Stimulated activated CD8-positive, alpha-beta memory T cell treated with anti-CD3 and anti-CD28 coated beads, Interleukin-7, amount 100 ng/mL, for 1 hour (primary cell): ENCODE measurements at regions not wholly inside any gene's neighbourhood (a gene's known extent, or its start where the extent isn't known, plus 50 kb on each side); places are given as distances from the start of the nearest gene placed in this dataset.
"Not testable (repeated sequence)": the region's sequence is repeated elsewhere in the genome, so short reads cannot be mapped to it uniquely, and the experiment has no call there.

Experiments
- DNase-seq, 2 donors: peaks; one replicate each; pipeline ENCODE4 v3.0.0-alpha.2; 2020; ENCODE audit warnings: low read depth in 2 of 2

DNA sequence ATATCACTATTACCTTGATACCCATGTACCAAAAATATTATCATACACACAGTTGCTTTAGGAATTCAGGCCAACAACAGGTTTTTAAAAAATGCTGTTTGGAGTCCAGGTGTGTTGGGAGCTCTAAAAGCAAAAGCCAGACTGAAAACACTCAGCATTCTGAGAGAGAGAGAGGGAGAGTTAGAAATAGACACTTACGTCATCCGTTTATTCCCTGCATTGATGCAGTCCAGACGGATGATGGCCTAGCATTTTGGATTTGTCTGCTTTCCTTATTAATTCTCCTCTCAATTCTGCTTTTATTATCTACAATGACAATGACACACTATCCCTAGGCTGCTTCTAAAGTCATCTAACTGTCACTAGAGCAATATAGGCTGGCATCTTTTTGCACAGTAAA, 358.3 kb upstream of the BOD1L1 start:
- no peak for DNase-seq

DNA sequence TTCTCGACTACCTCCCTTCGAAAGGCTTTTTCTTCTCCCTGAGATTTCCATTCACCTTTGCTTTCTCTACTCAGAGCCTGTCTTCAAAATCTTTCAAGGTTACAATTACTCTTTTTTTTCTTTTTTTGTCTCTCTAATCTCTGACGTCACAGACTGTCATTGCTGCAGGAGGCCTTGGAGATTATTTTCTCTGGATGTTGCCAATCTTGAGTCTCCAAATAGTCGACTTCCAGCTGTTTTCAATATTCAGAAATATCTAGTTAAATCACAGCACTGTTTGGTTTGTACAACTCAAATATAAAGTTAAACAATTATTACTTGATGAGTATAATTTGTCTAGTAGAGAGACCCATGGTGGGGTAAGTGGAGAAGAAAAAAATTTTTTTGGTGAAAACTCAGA, 359.0 kb upstream of the BOD1L1 start:
- no peak for DNase-seq

- no peak for DNase-seq
These were observed 361.1 kb upstream of the BOD1L1 start for GRCh38 chr4:13988353-13989305.

- no peak for DNase-seq
These were observed 362.0 kb upstream of the BOD1L1 start for GRCh38 chr4:13989501-13989900.

GRCh38 chr4:13990596-13991589, 363.4 kb upstream of the BOD1L1 start:
- DNase-seq = no peak

GRCh38 chr4:13992041-13992440, 364.5 kb upstream of the BOD1L1 start:
- DNase-seq = no peak

- no peak for DNase-seq
These were observed 365.5 kb upstream of the BOD1L1 start for GRCh38 chr4:13992975-13993520.

DNA sequence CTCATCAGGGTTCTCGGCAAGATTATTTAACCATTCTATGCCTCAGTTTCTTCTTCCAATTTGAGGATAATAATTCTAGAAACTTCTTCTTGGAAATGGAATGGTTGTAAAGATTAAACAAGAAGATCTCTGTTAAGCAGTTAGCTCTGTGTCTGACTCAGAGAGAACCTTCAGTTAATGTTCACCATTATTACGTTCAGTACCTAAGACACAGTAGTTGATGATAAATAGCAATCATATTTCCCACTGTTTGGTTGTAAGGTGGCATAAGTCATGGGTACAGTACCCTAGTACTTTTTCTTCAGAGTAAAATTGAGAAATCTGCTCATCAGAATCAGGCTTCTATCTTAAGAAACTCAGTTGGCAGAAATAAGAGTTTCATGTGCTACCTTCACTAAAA, 366.5 kb upstream of the BOD1L1 start:
- DNase-seq = no peak

GRCh38 chr4:13998850-13999445, 371.4 kb upstream of the BOD1L1 start:
- DNase-seq = no peak

DNA sequence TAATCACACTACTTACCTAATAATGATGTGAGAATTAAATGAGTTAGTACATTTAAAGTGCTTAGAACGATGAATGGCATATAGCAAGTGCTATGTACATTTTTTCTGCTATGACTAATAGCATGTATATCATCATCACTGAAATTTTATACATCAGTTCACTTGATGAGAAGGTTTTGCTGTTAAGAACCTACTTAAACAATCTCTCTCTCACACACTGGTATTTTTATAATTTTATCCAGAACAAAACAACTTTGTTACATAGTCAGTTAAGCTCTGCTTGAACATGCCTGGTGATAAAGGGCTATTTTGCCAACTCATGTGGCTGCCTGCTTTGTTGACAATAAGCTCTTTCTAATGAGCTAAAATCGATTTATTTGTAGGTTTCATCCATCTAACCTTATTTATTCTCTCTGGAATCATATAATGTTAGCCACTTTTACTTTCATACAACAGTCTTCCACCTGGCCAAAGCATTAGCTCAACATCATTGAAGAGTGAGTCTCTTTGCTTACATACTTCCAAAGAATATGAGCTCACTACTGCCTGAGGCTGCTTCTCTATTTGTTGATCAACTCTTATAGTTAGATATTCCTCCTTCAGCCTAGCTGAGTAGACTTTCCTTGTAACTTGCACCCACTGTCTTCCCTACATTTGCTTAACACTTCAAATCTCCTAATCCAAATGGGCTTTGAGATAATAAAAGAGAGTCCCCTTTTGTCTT, 372.7 kb upstream of the BOD1L1 start:
- DNase-seq = no peak

- not testable (repeated sequence) for DNase-seq
These were observed 374.8 kb upstream of the BOD1L1 start for GRCh38 chr4:14002331-14002730.

DNA sequence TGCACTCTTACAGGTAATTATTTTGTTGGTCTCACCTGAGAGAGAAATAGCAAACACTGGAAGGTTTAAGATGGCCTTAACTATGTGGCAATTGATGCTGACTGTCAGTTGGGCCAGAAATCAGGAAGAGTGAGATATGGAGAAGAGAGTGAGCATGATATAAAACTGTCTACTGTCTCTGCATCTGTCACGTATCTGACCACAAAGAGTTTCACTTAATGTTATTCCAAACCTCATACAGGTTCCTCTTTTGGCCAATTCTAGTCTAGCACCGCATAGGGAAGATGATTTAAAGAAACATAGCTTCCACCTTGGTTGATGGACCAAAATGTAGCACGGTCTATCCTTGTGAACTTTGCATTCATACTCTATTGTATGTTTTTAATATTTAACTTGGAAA, 381.0 kb upstream of the BOD1L1 start:
- no peak for DNase-seq

DNA sequence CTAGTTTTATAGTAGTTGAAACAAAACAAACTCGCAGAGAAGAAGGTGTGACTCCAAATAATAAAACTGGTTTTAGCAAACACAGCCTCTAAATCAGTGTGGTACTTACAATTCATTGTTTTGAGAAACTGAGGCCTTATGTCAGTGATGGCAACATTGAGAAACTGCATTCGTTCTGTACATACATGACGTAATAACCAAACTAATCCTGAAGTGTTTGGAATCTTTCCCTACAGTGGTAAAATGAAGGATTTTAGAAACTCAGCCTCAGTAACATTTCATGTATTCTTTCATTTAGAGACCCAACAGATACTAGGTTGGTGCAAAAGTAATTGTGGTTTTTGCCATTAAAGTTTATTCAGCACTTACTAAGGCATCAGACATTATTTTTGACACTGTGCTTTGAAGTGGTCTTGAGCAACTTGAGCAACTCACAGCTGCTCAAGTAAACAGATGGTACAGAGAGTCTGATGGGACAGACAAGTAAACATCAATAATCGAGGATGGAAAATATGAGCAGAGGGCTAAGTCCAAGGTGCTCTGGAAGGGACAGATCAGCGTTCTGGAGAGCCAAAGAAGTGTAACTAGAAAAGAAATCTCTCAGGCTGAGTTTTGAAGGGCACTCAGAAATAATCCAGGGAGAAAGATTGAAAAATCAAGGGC, 390.8 kb upstream of the BOD1L1 start:
- no peak for DNase-seq

DNA sequence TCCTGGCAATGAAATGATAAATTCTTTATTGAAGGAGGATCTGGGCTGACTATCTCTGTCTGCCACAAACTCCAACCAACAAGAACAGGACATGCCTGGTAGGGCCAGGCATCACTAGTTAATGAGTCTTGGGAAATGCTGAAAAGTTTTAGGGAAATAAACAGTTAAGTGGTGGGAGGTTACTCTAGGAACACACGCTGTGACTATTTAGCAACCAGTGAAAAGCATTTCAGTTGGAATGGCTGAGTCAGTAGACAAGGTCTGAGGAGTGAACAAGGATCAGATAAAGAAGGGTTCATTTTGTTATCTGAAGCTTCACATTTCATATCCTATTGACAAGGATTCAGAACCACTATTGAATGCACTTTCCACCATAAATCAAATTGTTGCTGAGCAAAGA, 394.9 kb upstream of the BOD1L1 start:
- no peak for DNase-seq

- DNase-seq = no peak
These were observed 395.5 kb upstream of the BOD1L1 start for GRCh38 chr4:14023036-14023435.

DNA sequence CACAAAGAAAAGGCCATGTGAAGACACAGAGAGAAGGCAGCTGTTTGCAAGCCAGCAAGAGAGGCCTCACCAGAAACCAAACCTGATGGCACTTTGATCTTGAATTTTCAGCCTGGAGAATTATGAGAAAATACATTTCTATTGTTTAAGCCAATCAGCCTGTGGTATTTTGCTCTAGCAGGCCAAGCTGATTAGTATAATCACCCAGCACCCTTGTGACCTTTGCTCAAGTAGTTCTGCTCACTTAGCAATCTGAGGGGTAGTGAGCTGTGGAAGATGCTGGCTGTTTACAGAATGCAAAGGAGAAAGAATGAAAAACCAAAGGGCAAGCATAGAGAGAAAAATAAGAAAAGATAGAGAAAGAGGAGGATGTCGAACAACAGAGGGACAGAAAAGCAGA, 396.4 kb upstream of the BOD1L1 start:
- no peak for DNase-seq

DNA sequence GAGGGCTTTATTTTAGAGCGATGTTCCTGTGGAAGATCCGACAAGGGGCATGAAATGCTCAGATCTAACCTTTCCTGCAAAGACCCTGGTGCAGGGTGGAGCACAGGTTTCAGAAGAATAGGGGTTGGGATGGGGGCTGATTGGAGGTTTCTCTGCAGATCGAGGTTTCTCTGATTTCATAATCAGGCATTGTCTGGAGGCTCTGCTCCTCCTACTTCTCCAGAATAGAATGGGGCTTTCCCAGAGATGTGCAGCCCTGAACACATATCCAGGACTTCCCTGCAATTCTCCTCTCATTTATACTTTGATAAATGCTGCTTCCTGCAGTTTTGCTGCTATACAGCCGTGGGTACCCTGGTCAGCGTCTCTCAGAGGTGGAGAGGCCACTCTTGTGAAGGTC, 397.6 kb upstream of the BOD1L1 start:
- no peak for DNase-seq

GRCh38 chr4:14025891-14026290, 398.4 kb upstream of the BOD1L1 start:
- DNase-seq = no peak

- no peak for DNase-seq
These were observed 401.3 kb upstream of the BOD1L1 start for GRCh38 chr4:14028862-14029261.

- DNase-seq = no peak
These were observed 407.6 kb upstream of the BOD1L1 start for GRCh38 chr4:14035076-14035475.

GRCh38 chr4:14043203-14043602, 415.7 kb upstream of the BOD1L1 start:
- DNase-seq = no peak
